NK-92 treated with Interleukin-12 subunit alpha and Interleukin-12 subunit beta, amount 100 ng/mL, for 24 hours (cell line): ENCODE measurements at regions not wholly inside any gene's neighbourhood (a gene's known extent, or its start where the extent isn't known, plus 50 kb on each side); places are given as distances from the start of the nearest gene placed in this dataset.
"Not testable (repeated sequence)": the region's sequence is repeated elsewhere in the genome, so short reads cannot be mapped to it uniquely, and the experiment has no call there.

ENCODE experiments used
- DNase-seq: peaks from one replicate; lab custom pipeline; 2025; lab: John Stamatoyannopoulos, UW

DNA sequence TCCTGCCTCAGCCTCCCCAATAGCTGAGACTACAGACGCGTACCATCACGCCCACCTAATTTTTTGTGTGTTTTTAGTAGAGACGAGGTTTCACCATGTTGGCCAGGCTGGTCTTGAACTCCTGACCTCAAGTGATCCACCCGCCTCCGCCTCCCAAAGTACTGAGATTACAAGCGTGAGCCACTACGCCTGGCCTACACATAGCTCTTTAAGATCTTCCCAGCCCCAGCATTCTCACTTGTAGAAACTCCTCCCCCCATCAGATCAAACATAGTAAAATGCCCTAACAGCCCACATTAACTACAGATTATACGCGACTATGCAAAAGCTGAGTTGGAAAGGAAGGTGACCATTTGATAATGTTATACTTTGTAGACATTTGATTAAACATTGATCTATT lies 634.8 kb downstream of the MATN1 start:
- no peak for DNase-seq

DNA sequence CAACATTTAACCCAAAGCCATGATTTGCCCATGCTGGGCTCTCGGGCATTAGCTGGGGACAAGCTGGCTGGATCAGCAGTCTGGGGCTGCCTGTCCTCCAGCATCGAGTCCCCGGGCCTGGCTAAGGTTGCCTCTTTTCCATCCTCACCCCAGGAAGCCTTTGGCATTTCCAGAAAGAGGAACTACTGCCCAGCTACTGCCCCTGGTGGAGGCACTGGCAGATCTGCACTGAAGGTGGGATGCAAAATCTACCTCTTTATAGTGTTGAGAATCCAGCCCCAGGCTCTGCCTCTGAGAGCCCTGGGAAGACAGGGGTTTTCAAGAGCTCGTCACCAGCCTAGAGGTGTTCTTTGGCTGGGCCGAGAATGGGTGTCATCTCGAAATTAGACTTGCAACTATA lies 635.9 kb downstream of the MATN1 start:
- DNase-seq, result no peak

DNA sequence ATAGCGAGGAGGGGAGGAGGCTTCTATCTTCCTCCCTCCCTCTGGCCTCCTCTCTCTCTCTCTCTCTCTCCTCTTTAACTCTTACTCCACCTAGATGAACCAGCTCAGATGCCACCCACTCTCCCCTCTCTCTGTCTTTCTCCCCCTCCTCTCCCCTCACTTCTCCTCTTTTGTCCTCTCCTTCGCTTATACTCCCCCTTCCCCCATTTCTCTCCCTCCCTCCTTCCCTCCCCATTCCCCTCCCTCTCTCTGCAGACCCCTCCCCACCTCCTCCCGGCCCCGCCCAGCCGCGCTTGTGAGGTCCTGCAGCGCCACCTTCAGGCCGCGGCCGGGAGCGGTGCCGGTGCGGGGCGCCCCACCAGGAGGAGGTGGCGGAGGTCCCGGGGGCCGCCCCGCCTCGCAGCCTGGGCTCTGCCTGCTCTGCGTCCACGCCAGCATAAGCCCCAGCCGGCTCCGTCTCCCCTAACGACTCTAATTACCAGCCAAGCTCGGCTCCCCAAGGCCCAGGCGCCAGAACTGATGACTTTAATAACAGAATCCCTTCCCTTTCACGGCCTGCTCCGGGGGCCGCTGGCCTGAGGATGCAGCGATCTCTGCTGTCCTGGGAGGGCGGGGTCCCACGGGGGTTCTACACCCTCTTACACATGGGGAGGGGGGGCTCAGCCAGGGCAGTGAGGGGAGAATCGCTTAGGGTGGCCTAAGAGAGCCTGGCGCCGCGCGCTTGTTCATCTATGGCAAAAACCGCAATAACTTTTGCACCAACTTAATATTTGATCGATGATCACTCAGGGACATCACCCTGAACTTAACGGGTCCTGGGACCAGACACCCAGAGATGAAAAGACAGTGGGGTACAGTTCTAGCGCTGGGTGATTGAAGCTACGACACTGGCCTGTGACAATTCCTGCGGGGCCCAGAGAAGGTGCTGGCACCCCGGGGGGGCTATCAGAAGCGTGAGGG lies 637.3 kb downstream of the MATN1 start:
- no peak for DNase-seq

DNA sequence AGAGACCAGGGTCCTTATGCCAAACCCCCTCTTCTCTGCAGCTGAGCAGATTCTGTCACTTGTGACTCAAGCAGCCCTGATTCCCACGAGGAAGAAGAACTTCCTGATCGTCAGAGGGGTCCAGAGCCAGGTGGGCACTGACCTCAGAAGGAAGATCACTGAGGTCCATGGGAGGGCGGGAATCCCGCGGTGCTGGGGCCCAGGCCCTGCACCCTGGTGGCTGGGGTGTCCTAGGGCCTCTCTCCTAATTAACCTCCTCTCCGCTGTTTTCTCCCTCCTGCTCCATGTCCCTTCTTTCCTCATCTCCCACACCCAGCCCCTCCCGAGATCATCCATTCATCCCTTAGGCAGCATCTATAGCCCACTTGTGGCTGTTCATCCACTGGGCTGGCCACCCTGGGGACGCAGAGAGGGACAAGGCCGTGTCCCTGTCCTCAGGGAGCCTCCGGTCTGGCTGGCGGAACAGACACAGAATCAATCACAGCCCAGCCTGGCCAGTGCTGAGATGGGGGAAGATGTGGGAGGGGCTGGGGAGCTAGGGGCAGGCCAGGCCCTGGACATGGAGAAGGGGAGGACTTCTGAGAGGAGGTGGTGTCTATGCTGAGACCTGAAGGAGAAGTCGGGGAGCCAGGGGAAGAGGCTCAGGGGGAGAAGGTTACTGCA lies 638.3 kb downstream of the MATN1 start:
- DNase-seq, result no peak

DNA sequence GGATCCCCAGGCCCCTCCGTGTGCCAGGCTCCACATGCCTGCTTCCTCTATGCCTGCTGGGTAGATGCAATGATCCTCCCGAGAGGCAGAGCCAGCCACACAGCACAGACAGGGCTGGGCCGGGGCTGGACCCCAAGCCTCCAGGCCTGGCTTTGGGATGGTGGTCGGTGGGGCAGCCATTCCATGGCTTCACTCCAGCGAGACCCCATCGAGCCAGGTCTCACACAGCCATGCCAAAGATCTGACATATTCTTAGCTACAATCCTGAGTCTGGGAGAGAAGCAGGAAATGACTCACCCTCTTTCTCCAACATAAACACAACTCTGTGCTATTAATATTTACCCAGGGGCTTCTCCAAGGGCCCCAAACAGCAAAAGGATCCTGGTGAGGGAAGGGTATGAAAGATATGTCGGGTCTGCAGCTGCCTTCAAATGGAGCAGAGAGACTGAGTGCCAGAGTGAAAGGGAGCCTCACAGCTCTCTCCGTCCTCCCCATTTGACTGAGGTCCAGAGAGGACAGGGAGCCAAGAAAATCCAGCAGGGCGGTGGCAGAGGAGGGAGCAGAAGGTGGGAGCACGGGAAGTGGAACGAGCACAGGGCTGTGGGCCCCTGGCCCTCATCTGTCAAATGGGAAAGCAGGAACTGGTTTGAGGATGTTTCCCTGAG lies 639.5 kb downstream of the MATN1 start:
- DNase-seq, result no peak

DNA sequence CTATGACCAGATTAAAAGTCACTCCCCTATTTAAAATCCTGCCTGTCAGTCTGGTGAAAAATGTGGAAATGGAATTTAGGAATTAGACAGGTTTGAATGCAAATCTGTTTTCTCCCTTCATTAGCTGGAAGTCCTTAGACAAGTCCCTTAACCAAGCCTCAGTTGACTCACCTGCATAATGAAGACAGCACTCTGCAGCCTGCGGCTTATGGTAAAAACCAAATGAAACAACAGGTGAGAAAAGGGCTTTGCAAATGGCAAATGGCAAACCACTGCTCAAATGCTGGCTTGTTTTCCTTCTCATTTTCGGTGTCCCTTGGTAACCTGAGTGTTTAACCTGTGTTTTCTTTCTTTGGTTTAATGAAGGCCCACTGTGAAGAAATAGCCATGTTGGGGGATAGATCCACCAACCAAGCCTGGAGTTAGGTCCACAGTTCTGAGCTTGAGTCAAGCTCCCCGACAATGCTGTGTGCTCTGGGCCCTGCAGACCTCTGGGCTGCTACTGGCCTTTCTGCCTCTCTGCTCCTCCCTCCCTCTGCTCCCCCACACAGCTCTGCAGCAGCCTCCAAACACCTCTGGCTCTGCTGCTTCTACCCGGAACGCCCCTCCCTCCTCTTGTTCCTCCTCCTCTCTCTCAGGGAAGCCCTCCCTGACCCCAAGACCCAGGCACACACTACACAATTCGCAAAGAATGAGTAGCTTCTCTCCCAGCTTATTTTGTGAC lies 641.8 kb downstream of the MATN1 start:
- no peak for DNase-seq

DNA sequence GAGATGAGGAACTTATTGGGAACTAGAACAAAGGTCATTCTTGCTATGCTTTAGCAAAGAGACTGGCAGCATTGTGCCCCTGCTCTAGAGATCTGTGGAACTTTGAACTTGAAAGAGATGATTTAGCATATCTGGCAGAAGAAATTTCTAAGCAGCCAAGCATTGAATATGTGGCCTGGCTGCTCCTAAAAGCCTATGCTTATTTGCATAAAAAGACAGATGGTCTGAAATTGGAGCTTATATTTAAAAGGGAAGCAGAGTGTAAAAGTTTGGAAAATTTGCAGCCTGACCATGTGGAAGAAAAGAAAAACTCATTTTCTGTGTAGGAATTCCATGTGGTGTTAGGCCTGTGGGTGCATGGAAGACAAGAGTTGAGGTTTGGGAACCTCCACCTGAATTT lies 647.5 kb downstream of the MATN1 start:
- not testable (repeated sequence) for DNase-seq

DNA sequence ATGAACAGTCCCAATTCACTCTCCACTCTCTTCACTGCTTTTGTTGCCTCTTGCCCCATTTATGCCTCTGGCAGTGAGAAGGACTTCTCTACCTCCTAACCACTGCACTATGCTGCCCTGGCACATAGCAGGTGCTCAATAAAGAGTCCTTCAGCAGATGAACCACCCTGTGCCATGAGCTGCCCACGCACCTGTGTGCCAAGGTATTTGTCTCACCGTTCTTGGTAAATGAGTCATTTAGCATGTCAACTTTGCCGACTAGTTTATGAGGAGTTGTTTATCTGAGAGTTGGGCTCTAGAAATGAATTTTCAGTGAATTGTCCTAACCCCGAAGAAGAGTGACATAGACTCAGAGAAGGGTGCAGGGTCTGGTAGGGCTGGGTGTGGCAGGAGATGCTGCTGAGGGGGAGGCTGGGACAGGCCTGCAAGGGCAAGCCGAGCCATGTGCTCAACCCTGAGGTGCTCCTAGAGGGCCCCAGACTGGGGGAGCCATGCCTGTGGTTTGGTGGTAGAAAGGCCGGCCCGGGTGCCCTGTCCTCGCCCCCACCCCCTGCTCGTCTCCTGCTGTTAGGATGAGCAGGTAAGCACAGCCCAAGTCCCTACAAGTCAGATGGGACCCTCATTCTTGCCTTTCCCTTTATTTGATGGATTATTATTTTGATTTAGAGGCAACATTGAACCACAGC lies 654.5 kb downstream of the MATN1 start:
- no peak for DNase-seq

DNA sequence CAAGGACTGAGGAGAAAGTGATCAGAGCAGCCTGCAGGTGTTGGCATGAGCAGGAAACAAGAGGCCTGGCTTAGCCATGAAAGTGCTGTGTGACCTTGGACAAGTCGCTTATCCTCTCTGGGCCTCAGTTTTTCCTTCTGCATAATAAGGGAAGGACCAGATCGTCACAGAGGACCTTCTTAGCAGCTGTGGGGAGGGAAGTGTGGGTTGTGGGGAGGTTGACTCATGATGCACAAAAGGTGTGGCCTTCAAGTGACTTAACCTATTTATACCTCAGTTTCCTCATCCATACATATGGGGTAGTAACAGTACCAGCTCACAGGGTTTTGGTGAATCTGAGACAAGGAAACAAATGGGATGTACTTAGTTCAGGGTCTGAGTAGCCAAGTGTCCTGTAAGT lies 658.8 kb downstream of the MATN1 start:
- DNase-seq, result no peak

DNA sequence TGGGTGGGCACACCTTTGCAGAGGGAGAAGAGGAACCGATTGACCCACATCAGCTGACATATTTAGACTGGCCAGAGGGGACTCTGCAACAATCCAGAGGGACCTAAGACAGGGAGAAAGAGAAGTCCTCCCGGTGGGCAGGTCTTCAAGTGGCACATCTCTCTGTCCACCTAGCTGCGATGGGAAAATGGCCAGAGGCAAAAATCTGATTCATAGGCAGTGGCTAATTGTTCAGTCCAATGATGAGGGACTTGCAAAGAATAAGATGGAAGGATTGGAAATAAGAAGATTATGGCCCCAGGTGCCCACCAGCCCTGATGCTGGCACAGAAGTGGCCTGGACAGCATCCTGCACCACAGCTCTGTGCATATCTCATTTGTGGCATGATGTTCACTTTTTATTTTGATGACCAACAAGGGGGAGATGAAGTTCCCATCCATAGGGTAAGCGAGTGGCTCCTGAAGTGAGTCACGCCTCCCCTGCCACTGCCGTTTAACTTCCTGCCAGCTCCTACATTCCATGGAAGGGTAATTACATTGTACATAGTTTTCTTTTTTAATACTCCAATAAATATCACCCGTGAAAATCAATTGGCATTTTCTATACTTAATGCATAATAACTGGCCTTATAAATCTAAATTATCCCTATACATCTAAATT lies 659.6 kb downstream of the MATN1 start:
- DNase-seq, result no peak

DNA sequence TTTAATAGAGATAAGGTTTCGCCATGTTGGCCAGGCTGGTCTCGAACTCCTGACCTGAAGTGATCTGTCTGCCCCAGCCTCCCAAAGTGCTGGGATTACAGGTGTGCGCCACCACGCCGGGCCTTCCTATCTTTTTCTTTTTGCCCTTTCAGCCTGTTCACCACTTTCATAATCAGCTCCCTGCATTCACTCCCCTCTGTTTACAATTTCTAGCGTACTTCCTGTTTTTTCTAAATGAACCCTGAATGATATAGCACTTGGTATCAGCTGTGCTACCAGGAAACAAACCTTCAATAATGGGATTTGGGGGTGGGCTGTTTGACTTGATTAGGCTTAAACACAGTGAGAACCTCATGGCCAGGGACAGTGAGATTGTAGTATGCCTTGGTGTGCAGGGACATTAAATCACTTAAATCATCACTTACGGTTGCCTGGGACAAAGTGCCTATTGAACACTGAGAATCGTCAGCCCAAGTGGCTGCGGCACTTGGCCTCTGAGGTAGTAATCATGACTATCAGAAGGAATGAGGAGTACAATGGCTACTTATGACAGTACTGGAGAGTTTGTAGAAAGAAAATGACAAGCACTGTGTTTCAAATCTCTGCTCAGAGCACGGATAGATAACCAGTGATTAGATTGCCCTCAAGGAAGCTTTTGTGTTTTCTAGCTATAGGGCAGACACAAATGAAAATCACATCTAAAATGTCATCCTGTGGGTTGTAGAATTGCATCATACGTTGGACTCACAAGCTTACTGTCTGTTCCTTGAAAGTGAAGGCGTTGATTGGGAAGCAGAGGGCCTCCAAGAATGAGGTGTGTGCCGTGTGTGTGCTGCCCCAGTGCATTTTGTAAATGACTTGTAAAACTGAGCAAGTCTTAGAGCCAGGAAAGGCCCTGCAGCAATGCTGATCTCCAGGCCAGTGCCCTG lies 661.8 kb downstream of the MATN1 start:
- no peak for DNase-seq

DNA sequence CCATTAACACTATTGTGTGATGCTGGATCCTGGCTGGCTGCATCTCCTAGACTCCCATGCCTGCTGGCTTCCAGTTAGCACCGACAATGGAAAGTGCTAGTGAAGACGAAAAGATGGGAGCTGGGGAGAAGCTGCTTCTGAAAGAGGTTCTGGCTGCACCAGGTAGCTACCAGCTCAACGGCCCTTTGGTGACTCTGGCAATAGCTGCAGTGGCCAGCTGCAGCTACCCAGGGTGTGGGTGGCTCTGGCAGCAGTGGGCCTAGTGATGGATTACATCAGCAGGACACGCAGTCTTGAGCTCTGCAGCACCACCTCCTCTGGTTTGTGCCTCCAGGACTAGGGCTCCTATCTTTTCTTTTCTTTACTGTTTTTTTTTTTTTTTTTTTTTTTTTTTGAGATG lies 662.6 kb downstream of the MATN1 start:
- DNase-seq, result no peak

DNA sequence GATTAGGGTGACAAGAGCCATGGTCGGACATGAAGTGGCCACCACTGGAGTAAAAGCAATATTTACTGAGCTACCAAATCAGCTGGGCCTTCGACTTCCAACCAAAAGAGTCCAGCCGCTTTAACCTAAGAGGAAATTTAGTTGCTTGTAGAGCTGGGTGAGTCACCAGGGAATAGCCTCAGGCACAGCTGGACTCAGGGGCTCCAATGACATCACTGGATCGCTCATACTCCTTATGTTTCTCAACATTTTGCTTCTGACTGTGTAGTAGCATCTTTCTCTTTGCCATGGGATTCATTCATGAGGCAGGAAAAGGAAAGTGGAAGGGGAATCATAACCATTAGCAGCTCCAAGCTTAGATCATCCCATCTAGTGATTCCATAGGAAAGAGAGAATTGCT lies 664.4 kb downstream of the MATN1 start:
- DNase-seq, result no peak

DNA sequence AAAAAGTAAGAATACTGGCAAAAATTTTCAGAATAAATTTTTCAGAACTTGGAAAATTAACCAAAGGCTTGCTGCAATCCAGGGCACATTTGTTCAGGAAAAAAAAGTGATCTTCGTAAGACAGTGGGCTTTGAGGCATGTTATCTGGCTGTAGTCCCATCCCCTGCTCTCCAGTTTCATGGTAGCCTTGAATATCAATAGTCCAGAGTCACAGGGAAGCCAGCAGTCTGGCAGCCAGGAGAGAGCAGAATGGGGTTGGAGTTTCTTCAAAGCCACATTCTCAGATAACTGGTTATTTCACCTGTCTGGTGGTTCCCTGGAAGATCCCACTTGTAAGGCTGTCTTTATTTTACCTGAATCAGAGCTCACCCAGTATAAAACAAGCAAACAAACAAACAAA lies 669.3 kb downstream of the MATN1 start:
- DNase-seq, result no peak

DNA sequence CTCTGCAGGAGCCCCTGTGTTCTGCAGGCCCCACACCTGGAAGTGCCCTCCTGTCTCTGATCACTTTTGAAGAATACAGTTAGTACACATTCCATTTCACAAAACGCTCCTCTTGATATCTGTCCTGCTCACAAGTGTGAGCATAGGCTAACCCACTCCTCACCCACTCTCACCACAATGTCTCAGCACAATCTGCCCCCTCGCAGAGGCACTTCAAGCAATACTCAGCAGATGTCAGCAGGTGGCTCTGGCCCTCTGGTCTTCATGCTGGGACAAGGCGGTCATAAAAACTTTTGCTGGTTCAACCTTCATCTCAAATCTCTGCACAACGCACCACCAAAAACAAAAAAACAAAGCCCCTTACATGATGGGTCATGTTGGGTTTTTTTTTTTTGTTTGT lies 671.2 kb downstream of the MATN1 start:
- no peak for DNase-seq

DNA sequence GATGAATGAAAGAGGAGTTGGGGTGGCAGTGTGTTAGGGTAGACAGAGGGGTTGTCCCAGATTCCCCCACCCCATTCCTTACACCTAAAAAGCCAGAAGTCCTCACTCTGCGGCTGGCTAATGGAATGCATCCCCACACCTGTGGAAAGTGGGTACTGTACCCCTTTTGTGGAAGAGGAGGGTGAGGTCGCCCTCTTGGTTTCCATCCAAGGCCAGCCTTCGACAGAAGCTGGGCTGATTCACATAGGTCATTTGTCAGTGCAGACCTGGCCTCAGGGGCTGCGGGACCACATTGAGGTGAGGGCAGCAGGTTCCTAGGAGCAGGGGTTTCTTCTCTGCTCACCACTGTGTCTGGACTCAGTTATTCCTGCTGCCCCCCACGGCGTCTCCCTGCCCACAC lies 671.6 kb downstream of the MATN1 start:
- no peak for DNase-seq

DNA sequence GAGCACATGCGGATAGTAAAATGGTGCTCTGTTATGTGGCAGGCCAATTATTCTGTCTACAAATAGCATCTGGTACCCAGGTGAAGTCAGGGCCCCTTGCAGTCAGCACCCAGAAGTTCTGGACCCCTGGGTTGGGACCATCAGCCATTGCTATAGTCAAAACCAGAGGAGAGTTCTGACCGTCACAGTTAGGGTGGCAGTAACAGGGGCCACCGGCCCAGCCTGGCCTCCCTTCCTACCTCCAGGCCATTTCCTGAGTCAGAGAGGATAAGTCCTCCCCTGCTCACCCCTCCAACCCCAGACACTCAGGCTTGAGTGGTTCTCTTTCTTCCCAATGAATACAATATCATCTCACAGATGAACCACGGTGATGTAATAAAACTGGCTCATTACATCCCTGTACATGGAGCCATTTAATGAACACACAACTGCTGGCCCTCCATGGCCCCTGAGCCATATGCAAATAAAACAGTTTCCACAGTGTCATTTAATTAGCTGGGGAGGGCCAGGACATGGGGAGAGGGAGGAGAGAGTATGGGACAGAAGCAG lies 673.6 kb downstream of the MATN1 start:
- no peak for DNase-seq

DNA sequence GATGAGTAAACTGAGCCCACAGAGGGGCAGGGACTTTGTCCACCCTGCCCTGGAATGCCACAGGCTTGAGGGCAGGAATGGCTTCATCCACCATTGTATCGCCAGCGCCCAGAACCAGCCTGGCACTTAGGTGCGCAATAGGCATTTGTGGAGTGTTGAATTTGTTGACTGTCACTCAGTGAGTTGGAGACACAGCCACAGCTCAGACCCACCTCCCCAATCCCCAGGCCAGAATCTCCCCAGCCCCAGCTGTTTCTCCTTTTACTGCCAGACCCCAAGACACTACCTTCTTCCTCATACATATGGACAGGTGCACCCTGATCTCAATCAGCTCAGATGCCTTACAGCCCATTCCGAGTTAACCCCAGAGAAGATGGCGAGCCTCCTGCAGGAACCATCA lies 674.5 kb downstream of the MATN1 start:
- DNase-seq, result no peak

DNA sequence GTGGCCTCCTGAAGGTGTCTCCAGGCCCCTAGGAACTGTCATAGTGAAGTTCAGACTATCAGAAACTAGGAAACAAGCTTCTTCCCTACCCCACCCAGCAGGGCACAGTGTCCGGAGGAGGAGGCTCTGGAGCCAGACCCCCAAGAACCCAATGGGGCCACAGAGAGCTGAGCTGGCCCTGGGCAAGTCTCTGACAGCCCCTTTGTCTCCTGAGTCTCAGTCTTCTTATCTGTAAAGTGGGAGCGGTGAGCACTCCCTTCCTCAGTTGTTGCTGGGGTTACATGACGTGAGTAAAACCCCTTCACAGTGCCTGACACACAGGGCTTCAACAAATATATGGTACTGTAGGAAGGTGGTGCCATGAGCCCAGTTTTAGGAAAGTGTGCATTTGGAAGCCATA lies 675.8 kb downstream of the MATN1 start:
- no peak for DNase-seq

DNA sequence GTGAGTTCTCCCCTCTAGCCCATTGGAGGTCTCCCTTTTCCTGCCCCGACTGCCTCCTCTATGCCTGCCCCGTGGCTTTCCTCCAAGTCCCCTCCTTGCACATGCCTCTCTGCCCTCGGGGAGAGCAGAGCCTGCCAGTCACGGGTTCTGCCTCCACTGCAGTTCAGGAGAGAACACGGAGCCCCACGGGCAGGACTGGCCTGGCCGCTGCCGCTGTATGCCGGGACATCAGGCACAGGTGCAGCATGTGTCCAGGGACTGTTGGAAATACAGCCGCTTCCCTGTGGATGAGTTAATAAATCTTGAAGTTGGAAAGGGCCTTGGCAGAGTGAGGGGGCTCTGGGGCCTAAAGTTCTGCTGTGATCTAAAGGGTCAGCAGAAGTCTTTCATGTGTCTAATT lies 676.6 kb downstream of the MATN1 start:
- no peak for DNase-seq
